GM18909 (cell line): ENCODE measurements at regions not wholly inside any gene's neighbourhood (a gene's known extent, or its start where the extent isn't known, plus 50 kb on each side); places are given as distances from the start of the nearest gene placed in this dataset.
"Not testable (repeated sequence)": the region's sequence is repeated elsewhere in the genome, so short reads cannot be mapped to it uniquely, and the experiment has no call there.

Source experiments
- ATAC-seq: cut with Tn5 transposase; IDR thresholded peaks from one replicate; pipeline ENCODE4 v1.9.1; 2021; ENCODE audit warnings: mild to moderate bottlenecking; ENCODE audit not compliant: unreplicated experiment, poor library complexity

- ATAC-seq: no peak
Measured at GRCh38 chr14:89053303-89053702, 228.9 kb downstream of the TTC8 start.

DNA sequence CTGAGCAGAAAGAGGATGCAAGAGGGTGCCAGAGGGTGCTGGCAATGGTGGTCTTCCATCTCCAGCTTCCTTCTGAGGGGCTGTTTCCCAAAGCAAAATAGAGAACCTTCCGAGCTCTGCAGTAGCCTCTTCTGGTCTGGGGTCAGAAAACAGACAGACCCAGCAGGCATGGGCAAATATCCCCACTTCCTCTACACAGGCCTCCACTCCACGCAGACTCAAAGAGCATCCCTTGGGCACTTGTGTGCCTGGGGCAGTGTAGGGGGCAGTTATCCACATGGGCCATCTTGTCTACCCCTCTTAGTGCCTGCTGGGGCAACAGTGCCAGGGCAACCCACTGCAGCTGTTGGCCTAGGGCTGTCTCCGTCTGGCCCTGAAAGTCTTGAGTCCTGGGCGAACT is 231.9 kb downstream of the TTC8 start:
- no peak for ATAC-seq

- no peak for ATAC-seq
Measured at GRCh38 chr14:89058697-89059096, 234.2 kb downstream of the TTC8 start.

DNA sequence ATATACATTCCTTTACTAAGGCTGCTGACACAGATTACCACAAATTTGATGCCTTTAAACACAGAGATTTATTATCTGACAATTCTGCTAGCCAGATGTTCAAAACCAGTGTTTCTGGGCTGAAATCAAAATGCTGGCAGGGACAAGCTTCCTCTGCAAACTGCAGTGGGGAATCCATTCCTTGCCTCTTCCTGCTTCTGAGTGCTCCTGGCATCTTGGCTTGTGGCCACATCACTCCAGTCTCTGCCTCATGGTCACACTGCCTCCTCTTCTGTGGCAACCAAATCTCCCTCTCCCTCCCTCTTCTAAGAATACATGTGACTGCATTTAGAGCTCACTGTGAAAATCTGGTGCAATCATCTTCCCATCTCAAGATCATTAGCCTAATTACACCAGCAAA is 235.7 kb downstream of the TTC8 start:
- ATAC-seq: no peak

DNA sequence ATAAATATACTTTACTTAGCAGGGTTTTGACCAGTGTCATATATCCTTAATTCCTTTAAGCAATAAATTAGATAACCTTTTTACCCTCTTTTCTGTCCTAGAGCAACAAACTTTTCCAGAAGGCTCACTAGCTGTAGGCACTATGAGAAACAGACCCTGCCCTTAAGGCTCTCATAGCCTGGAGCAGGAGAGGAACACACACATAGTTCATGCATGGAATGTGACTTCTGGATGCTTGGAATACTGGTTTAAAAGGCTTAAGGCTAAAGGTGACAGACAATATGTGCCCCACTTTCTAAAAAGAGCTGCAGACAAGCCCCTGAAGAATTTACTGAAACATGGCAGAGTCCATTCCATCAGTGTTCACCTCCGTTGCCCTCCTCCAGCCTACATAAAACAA is 237.2 kb downstream of the TTC8 start:
- no peak for ATAC-seq

DNA sequence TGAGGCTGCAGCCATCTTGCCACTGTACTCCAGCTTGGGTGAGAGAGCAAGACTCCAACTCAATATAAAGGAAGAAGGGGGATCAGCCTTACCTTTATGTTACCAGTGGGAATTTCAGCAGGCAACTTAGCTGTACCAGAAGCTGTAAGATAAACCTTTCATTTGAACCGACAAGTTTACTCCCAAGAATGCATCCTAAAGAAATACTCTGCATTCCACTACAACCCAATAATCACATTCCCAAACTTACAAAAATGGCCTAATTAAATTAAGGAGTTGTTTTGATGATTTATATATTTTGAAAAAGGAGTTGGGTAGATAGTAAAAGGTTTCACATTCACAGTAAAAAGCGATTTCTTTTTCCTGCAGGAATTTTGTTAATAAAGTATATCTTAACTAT is 241.4 kb downstream of the TTC8 start:
- ATAC-seq: no peak

DNA sequence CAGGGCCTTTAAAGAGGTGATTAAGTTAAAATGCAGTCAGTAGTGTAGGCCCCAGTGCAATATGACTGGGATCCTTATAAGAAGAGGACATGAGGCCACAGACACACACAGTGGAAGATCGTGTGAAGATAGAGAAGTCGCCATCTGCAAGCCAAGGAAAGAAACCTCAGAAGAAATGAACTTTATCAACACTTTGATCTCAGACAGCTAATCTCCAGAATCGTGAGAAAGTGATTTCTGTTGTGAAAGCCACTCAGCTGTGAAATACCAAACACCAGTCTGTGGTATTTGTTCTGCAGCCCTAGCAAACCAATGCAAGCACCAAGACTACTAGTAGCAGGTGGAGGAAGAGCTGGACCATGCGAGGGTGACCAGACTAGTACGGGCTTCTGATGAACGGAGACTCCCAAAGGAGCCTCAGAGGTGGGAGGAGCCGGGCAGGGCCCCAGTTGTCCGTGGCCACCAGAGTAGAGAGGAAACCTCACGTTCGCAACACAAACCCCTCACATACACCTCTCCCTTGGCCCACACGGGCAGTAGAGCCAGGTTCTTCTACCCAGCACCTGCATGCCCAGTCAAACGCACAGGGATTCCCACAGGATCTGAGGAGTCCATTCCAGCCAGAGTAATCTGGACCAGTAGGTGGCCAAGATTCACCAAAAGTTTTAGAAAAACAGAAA is 243.0 kb downstream of the TTC8 start:
- no peak for ATAC-seq

DNA sequence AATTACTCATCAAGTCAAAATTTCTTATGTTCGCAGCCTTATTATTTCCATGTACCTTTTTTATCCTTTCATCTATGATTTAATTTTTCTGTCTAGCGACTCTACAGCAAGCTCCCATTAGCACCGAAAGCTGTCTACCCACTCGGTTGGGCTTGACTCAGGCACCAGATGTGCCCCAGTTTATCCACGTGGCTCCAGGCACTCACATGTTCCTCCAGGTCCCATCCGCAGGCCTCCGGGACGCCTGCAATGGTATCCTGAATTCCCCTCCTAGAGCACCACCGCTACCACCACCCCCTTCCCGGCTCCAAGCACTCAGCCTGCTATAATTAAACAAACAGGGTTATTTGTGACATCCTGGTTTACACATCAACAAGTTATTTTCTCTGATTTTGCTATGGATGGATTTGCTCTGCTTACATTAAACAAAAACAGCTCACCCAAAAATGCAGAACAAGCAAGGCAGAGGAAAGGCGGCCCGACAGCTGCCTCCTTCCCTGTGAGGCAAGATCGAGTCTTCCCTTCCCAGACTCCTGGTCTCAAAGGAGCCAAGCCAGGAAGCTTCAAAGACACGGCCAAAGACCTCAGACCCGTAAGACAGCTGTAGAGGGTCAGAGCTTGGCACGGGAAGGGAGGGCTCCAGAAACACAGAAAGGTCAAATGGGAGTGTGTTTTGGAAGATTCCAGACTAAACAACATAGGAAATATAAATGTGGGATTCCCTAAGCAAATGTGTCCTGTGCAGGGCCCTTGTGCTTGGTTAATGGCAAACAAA is 253.8 kb downstream of the TTC8 start:
- ATAC-seq: no peak

DNA sequence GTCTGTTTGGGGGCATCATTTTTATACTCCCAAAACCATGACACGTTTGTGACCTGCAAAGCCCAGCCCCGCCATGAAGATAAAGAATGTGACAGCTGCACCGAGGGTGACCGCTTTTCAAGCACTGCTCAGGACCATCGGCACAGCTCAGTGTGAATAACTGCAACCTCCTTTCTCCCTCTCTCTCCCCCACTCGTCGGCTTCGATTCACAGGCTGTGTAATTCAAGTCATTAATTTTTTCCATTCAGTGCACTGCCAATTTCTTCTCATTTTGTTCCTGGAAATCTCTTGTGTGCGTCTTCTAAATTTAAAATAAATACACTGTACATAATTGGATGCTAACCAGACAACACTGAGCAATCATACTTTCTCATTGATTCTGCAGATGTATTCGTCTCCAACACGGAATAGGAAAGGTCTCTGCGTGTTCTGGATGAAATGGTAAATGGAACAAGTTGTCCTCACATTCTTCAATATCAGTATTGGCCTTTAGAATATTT is 260.8 kb downstream of the TTC8 start:
- no peak for ATAC-seq

DNA sequence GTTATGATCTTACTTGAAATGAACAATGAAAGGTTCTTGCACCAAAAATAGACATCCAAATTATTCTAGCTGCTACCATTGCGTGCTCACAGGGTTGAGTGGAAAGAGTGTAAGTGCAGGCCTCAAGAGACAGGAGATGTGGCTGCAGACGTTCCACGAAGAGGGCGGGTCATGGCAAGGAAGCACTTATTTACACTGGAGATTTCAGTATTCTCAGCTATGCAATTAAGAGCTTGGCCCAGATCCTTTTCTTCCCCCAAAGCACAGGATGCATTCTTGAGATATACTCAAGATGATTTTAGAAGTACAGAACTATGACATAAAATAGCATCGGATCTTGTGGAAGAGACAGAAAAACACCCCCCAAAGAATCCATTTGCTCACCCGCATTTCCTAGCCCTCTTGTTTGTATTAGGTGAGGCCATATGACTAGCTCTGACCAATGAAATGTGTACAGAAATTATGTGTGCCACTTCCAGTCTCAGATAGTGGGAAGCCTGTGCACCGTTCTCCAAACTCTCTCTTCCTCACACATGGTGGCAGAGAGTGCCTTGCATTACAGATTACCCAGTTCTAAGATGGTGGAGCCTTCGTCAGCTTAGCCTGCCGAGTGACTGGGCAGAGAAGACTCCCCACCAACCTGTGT is 261.4 kb downstream of the TTC8 start:
- no peak for ATAC-seq

GRCh38 chr14:89088530-89088929 is 264.1 kb downstream of the TTC8 start:
- no peak for ATAC-seq

- no peak for ATAC-seq
Measured at GRCh38 chr14:89089330-89089729, 264.9 kb downstream of the TTC8 start.

- ATAC-seq: no peak
Measured at GRCh38 chr14:89091781-89092180, 267.3 kb downstream of the TTC8 start.

DNA sequence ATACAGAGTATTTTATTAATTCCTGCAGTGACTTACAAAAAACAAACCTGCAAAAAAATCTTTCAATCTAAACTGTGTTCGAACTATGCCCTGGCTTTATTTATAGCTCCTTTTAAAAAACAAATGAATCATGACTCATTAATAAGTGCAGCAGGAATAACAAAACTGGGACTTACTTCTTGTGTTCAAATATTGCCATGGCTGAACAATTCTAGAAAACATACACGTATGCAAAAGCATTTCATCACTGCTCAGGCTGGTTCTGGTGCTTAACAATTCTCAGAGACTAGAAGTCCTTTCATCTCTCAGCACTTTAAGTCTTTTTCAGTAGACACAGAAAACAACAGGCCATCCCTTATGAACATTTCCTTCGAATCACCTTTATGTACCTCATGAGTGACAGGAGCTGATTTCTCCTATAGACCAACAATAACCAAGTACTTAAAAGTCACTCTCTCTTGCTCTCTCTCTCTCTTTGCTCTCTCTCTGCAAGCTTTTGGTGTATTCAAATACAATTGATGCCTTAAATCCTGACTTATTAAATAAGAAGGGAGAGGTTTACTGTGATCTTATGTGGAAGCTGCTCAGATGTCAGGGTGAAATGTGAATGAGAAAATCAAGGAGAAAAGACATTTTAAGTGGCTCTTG is 268.8 kb downstream of the TTC8 start:
- ATAC-seq: no peak

- no peak for ATAC-seq
Measured at GRCh38 chr14:89095036-89095435, 270.6 kb downstream of the TTC8 start.

GRCh38 chr14:89096946-89097345 is 272.5 kb downstream of the TTC8 start:
- no peak for ATAC-seq

- ATAC-seq: no peak
Measured at GRCh38 chr14:89098254-89098653, 273.8 kb downstream of the TTC8 start.

DNA sequence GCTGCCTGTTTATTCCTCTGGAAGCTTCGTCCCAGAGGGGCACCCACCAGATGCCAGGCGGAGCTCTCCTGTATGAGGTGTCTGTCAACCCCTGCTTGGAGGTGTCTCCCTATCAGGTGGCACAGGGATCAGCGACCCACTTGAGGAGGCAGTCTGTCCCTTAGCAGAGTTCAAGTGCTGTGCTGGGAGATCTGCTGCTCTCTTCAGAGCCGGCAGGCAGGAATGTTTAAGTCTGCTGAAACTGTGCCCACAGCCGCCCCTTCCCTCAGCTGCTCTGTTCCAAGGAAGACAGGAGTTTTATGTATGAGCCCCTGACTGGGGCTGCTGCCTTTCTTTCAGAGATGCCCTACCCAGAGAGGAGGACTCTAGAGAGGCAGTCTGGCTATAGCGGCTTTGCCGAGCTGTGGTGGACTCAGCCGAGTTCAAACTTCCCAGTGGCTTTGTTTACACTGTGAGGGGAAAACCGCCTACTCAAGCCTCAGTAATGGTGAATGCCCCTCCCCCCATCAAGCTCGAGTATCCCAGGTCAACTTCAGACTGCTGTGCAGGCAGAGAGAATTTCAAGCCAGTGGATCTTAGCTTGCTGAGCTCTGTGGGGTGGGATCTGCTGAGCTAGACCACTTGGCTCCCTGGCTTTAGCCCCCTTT is 279.8 kb downstream of the TTC8 start:
- ATAC-seq: not testable (repeated sequence)

GRCh38 chr14:89104861-89105260 is 280.4 kb downstream of the TTC8 start:
- ATAC-seq: not testable (repeated sequence)
